ENCODE measurements at regions not wholly inside any gene's neighbourhood (a gene's known extent, or its start where the extent isn't known, plus 50 kb on each side); places are given as distances from the start of the nearest gene placed in this dataset.

DNA sequence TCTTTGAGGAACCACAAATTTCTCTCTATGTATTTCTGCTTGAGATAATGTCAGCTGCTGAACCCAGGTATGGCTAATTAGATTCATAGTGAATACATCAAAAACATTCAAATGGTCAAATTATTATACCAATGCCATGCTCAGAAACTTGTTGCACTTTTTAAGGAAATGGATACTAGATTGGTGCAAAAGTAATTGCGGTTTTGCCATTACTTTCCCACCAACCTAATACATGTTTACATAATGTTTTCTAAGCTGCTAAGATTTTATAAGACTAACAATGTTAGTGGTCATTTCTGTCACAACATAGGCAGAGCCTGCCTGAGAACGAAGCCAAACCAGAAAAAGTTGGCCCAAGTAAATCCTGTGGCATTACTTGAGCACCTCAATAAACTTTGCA lies 568.2 kb upstream of the LRATD1 start:
- Histone ChIP-seq H3K4me3 (ENCODE audit: low read depth, low read length, poor library complexity, severe bottlenecking) (no peak overlapping the region), H4K20me1 (ENCODE audit: insufficient read depth, low read length) (no peaks in the 10 kb centered on the region), H3K9me3 (ENCODE audit: low read length) (no peaks in the 10 kb centered on the region), H3K36me3 (ENCODE audit: insufficient read depth, low read length) (no peaks in the 10 kb centered on the region), H3K4me2 (ENCODE audit: low read length) (no peak overlapping the region), H3K9me2 (ENCODE audit: insufficient read depth, low read length) (no peaks in the 10 kb centered on the region), H3K27ac (ENCODE audit: low read depth, low read length, poor library complexity, severe bottlenecking) (no peak overlapping the region), H2AFZ (ENCODE audit: low read length) (no peak overlapping the region), H3K4me1 (ENCODE audit: insufficient read depth, low read length, poor library complexity, severe bottlenecking) (no peaks in the 10 kb centered on the region), H3K79me2 (ENCODE audit: insufficient read depth, low read depth, low read length) (no peaks in the 10 kb centered on the region)
- no TSS peak for BruUV-seq (replicated peaks)
- TF ChIP-seq CTCF (conservative IDR thresholded peaks at IDR 0.05; ENCODE audit: low read length) (no peak), EZH2phosphoT487 (IDR thresholded peaks at IDR 0.05; ENCODE audit: borderline replicate concordance, low read depth, low read length) (no peak)
- POLR2A ChIA-PET, result no interaction called here
- no peak for DNase-seq (ENCODE audit: low spot score)
- CTCF ChIA-PET (ENCODE audit: unreplicated experiment), result no interaction called here
- intact Hi-C loops (cut with micrococcal nuclease; ENCODE audit: unreplicated experiment), result no loop called here

DNA sequence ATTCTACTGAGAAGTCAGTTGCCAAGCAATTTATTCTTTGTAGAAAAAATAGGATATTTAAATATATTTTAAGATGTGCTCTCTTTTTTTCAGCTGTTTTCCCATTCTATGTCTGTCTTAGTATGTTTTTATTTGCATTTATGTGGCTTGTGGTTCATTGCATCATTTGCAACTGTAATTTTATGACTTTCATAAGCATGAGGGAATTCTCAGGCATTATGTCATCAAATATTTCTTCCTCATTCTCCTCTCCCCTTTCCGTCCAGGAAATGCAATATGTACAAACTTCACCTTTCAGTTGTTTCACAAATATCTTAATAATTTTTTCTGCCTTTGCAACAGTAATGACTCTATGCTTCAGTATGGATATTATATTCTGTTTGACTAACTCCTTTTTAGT lies 560.2 kb upstream of the LRATD1 start:
- Histone ChIP-seq H2AFZ (ENCODE audit: low read length) (no peak overlapping the region), H3K27ac (ENCODE audit: low read depth, low read length, poor library complexity, severe bottlenecking) (no peak overlapping the region), H4K20me1 (ENCODE audit: insufficient read depth, low read length) (no peaks in the 10 kb centered on the region), H3K79me2 (ENCODE audit: insufficient read depth, low read depth, low read length) (no peaks in the 10 kb centered on the region), H3K36me3 (ENCODE audit: insufficient read depth, low read length) (no peaks in the 10 kb centered on the region), H3K9me3 (ENCODE audit: low read length) (no peaks in the 10 kb centered on the region), H3K9me2 (ENCODE audit: insufficient read depth, low read length) (no peaks in the 10 kb centered on the region), H3K4me2 (ENCODE audit: low read length) (no peak overlapping the region), H3K4me3 (ENCODE audit: low read depth, low read length, poor library complexity, severe bottlenecking) (no peak overlapping the region), H3K4me1 (ENCODE audit: insufficient read depth, low read length, poor library complexity, severe bottlenecking) (no peaks in the 10 kb centered on the region)
- CTCF ChIA-PET (ENCODE audit: unreplicated experiment), result no interaction called here
- POLR2A ChIA-PET, result no interaction called here
- no TSS peak for BruUV-seq (replicated peaks)
- intact Hi-C loops (cut with micrococcal nuclease; ENCODE audit: unreplicated experiment), result no loop called here
- no peak for TF ChIP-seq EZH2phosphoT487 (IDR thresholded peaks at IDR 0.05; ENCODE audit: borderline replicate concordance, low read depth, low read length)
- TF ChIP-seq CTCF (conservative IDR thresholded peaks at IDR 0.05; ENCODE audit: low read length), result no peak
- DNase-seq (ENCODE audit: low spot score), result no peak

GRCh38 chr2:14074691-14075090 lies 557.8 kb upstream of the LRATD1 start:
- Histone ChIP-seq H3K4me2 (ENCODE audit: low read length) (no peak overlapping the region), H3K9me3 (ENCODE audit: low read length) (no peaks in the 10 kb centered on the region), H3K79me2 (ENCODE audit: insufficient read depth, low read depth, low read length) (no peaks in the 10 kb centered on the region), H3K27ac (ENCODE audit: low read depth, low read length, poor library complexity, severe bottlenecking) (no peak overlapping the region), H2AFZ (ENCODE audit: low read length) (no peak overlapping the region), H3K4me3 (ENCODE audit: low read depth, low read length, poor library complexity, severe bottlenecking) (no peak overlapping the region), H3K4me1 (ENCODE audit: insufficient read depth, low read length, poor library complexity, severe bottlenecking) (no peaks in the 10 kb centered on the region), H3K36me3 (ENCODE audit: insufficient read depth, low read length) (no peaks in the 10 kb centered on the region), H3K9me2 (ENCODE audit: insufficient read depth, low read length) (no peaks in the 10 kb centered on the region), H4K20me1 (ENCODE audit: insufficient read depth, low read length) (no peaks in the 10 kb centered on the region)
- no peak for TF ChIP-seq EZH2phosphoT487 (IDR thresholded peaks at IDR 0.05; ENCODE audit: borderline replicate concordance, low read depth, low read length)
- TF ChIP-seq CTCF (conservative IDR thresholded peaks at IDR 0.05; ENCODE audit: low read length), result no peak
- intact Hi-C loops (cut with micrococcal nuclease; ENCODE audit: unreplicated experiment), result no loop called here
- ChIA-PET POLR2A (interaction anchor here (0.5 to 1.0 kb wide), 3 partner anchors 15 to 890 kb away, joined by 3 read pairs; no protein-coding TSS in a partner anchor), CTCF (ENCODE audit: unreplicated experiment) (no interaction called here)
- no TSS peak for BruUV-seq (replicated peaks)
- DNase-seq (ENCODE audit: low spot score), result no peak
